ENCODE measurements at regions not wholly inside any gene's neighbourhood (a gene's known extent, or its start where the extent isn't known, plus 50 kb on each side); places are given as distances from the start of the nearest gene placed in this dataset.

DNA sequence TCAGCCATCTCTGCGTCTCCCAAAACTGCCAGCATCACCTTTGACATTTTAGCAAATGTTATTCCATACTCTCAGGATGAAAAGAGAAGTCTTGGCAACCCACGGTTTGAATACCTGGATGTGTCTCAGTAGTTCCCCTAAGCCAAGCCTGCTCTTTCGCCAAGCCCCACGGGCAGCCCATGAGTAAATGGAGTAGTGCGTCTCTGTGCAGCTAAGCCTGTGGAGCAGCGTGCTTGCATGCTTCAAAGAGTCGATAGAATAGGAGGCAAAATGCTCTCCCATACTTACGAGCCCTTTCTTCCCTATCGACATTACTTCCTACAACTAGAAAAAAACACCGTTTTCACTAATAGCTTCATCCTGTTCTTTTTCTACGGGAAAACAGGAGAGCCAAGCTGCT is 634.5 kb upstream of the TMEM132C start:
- 80 to 89% (median 87%) methylated on average over 11 of the region's 11 CpGs for WGBS, 5 donors
- TF ChIP-seq POLR2AphosphoS5 (IDR thresholded peaks at IDR 0.05), result no peak
- no peak for TF ChIP-seq POLR2A (IDR thresholded peaks at IDR 0.05)
- TF ChIP-seq, protein P1, sequence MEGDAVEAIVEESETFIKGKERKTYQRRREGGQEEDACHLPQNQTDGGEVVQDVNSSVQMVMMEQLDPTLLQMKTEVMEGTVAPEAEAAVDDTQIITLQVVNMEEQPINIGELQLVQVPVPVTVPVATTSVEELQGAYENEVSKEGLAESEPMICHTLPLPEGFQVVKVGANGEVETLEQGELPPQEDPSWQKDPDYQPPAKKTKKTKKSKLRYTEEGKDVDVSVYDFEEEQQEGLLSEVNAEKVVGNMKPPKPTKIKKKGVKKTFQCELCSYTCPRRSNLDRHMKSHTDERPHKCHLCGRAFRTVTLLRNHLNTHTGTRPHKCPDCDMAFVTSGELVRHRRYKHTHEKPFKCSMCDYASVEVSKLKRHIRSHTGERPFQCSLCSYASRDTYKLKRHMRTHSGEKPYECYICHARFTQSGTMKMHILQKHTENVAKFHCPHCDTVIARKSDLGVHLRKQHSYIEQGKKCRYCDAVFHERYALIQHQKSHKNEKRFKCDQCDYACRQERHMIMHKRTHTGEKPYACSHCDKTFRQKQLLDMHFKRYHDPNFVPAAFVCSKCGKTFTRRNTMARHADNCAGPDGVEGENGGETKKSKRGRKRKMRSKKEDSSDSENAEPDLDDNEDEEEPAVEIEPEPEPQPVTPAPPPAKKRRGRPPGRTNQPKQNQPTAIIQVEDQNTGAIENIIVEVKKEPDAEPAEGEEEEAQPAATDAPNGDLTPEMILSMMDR (IDR thresholded peaks at IDR 0.05 in 8 of 11, conservative IDR thresholded peaks at IDR 0.05 in 3 of 11), result no peak
- H3K9me3 ChIP-seq, result peaks cover 0 to 3% (median 0%) of the 10 kb centered on the region in 8 donors
- no peaks in the 10 kb centered on the region for H3K4me1 ChIP-seq
- intact Hi-C loops (cut with DNase I; ENCODE audit: low total_unique reads), result no loop called here
- no peak overlapping the region for H3K4me3 ChIP-seq
- no peak for DNase-seq
- no peaks in the 10 kb centered on the region for H3K36me3 ChIP-seq
- H3K27me3 ChIP-seq (replicated peaks in 1 of 7), result peaks cover 0 to 4% (median 0%) of the 10 kb centered on the region in 7 donors
- H3K27ac ChIP-seq, result no peak overlapping the region

DNA sequence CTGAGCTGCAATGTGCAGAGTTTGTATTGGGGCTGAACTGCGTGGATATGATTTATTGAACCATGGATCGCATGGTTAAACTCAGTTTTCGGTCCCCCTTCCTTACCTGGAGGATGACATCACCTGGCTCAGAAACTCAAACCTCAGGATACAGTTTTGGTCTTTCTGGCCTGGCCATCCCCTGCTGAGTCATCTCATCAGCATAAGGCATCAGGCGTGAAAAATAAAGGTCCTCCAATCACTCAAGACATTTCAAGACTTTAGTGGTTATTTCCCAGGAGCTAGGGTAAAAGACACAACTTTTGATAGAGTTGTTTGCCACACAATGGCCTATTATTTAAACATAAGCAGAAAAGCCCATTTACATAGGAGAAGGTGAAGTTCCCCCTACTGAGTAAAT is 631.1 kb upstream of the TMEM132C start:
- H3K4me1 ChIP-seq, result no peaks in the 10 kb centered on the region
- no peak overlapping the region for H3K27ac ChIP-seq
- peaks cover 0 to 3% (median 0%) of the 10 kb centered on the region in 8 donors for H3K9me3 ChIP-seq
- intact Hi-C loops (cut with DNase I; ENCODE audit: low total_unique reads), result no loop called here
- WGBS, 5 donors, result 78 to 93% (median 86%) methylated on average over 4 of the region's 4 CpGs
- no peak overlapping the region for H3K4me3 ChIP-seq
- peaks cover 0 to 4% (median 0%) of the 10 kb centered on the region in 7 donors for H3K27me3 ChIP-seq (replicated peaks in 1 of 7)
- no peak for TF ChIP-seq POLR2A (IDR thresholded peaks at IDR 0.05)
- no peak for TF ChIP-seq POLR2AphosphoS5 (IDR thresholded peaks at IDR 0.05)
- TF ChIP-seq, protein P1 (IDR thresholded peaks at IDR 0.05 in 8 of 11, conservative IDR thresholded peaks at IDR 0.05 in 3 of 11), result no peak
- H3K36me3 ChIP-seq, result no peaks in the 10 kb centered on the region
- DNase-seq, result no peak

DNA sequence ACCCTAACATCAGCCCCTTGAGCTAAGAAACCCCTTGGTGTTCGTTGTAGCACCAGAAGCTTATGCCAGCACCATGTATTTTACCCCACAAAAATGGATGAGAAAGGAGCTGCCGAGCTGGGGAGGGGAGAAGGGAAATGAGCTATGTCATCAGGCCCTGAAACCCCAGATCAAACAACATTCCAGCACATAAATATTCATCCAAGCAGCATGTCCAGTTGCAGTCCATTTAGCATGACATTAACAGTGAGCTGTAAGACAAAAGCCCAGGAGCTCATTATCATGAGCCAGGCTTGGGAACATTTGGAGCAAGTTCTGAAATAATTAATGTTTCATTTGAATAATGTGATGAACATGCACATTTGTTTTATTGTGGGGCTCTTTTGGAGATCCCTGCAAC is 630.1 kb upstream of the TMEM132C start:
- Histone ChIP-seq H3K9me3 (peaks cover 0 to 3% (median 0%) of the 10 kb centered on the region in 8 donors), H3K27ac (no peak overlapping the region), H3K36me3 (no peaks in the 10 kb centered on the region), H3K4me1 (no peaks in the 10 kb centered on the region), H3K27me3 (replicated peaks in 1 of 7) (peaks cover 0 to 4% (median 0%) of the 10 kb centered on the region in 7 donors), H3K4me3 (no peak overlapping the region)
- WGBS, 5 donors, result 32 to 64% (median 48%) methylated on average over 2 of the region's 2 CpGs
- DNase-seq, result no peak
- TF ChIP-seq POLR2A (IDR thresholded peaks at IDR 0.05) (no peak), POLR2AphosphoS5 (IDR thresholded peaks at IDR 0.05) (no peak)
- TF ChIP-seq, protein P1 (IDR thresholded peaks at IDR 0.05 in 8 of 11, conservative IDR thresholded peaks at IDR 0.05 in 3 of 11), result no peak
- intact Hi-C loops (cut with DNase I; ENCODE audit: low total_unique reads), result no loop called here

DNA sequence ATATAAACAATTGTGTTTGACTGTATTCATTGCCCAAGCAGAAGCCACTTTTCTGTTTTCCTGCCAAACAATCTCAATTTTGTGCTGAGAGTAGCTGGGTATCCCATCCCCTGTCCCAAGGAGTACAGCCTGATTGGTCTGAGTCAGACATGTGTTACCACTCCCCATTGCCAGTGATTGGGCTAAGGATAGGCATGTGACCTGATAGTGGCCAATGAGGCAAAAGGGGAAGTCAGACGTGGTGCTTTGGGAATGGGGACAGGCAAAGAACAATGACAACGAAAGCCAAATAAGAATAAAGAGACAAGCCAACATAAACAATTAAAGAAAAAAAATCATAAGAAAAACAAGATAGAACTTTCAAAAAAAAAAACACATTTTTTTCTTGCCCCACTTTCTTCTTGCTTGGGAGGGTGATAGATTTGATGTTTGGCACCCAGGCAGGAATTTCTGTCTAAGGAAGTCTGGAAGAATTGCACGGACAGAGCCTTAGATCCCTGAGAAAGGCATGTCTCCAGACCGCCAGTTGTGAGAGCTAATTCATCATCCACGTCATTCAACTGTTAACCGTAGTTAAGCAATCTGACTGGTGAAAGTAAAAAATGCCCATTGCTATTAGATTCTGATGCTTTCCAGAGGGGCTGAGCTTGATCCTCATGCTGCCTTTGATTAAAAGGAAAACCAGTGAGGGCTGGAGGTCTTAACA is 626.6 kb upstream of the TMEM132C start:
- no peak overlapping the region for H3K4me3 ChIP-seq
- H3K4me1 ChIP-seq, result no peaks in the 10 kb centered on the region
- H3K36me3 ChIP-seq, result no peaks in the 10 kb centered on the region
- H3K27ac ChIP-seq, result no peak overlapping the region
- DNase-seq, result no peak
- intact Hi-C loops (cut with DNase I; ENCODE audit: low total_unique reads), result no loop called here
- no peaks in the 10 kb centered on the region for H3K27me3 ChIP-seq (replicated peaks in 1 of 7)
- 47 to 73% (median 60%) methylated on average over 6 of the region's 6 CpGs for WGBS, 5 donors
- peaks cover 0 to 7% (median 0%) of the 10 kb centered on the region in 8 donors for H3K9me3 ChIP-seq
- TF ChIP-seq, protein P1 (IDR thresholded peaks at IDR 0.05 in 8 of 11, conservative IDR thresholded peaks at IDR 0.05 in 3 of 11), result no peak
- no peak for TF ChIP-seq POLR2A (IDR thresholded peaks at IDR 0.05)
- no peak for TF ChIP-seq POLR2AphosphoS5 (IDR thresholded peaks at IDR 0.05)
